ENCODE measurements at regions not wholly inside any gene's neighbourhood (a gene's known extent, or its start where the extent isn't known, plus 50 kb on each side); places are given as distances from the start of the nearest gene placed in this dataset.

DNA sequence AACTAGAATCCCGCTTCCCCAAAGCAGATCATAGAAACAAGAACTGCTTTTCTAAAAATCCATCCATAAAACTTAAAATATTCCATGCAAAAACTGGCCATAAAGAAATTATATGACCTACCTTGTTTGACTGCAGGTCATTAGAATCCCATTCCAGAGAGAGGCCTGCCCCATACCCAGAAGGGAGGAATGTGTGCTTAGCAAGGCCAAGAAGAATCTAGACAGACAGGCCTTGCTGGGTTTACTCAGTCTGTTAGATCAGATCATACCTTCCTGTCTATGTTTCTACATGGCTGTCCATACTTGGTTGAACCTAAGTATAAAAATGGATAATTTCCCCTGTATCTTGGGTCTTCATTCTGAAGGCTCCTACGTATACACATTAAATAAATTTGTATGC, 358.8 kb upstream of the TRPC7 start:
- H3K4me1 ChIP-seq = no peaks in the 10 kb centered on the region
- no peaks in the 10 kb centered on the region for H3K9me3 ChIP-seq
- H3K4me3 ChIP-seq = no peak overlapping the region
- H3K27me3 ChIP-seq = no peaks in the 10 kb centered on the region
- DNase-seq = no peak
- no peak overlapping the region for H3K27ac ChIP-seq
- intact Hi-C loops (cut with DNase I) = no loop called here
- no peaks in the 10 kb centered on the region for H3K36me3 ChIP-seq
- H3K9ac ChIP-seq (ENCODE audit: low read depth in 2 of 2, low read length in 2 of 2) = no peak overlapping the region
- TF ChIP-seq, protein P1, sequence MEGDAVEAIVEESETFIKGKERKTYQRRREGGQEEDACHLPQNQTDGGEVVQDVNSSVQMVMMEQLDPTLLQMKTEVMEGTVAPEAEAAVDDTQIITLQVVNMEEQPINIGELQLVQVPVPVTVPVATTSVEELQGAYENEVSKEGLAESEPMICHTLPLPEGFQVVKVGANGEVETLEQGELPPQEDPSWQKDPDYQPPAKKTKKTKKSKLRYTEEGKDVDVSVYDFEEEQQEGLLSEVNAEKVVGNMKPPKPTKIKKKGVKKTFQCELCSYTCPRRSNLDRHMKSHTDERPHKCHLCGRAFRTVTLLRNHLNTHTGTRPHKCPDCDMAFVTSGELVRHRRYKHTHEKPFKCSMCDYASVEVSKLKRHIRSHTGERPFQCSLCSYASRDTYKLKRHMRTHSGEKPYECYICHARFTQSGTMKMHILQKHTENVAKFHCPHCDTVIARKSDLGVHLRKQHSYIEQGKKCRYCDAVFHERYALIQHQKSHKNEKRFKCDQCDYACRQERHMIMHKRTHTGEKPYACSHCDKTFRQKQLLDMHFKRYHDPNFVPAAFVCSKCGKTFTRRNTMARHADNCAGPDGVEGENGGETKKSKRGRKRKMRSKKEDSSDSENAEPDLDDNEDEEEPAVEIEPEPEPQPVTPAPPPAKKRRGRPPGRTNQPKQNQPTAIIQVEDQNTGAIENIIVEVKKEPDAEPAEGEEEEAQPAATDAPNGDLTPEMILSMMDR (IDR thresholded peaks at IDR 0.05) = no peak

DNA sequence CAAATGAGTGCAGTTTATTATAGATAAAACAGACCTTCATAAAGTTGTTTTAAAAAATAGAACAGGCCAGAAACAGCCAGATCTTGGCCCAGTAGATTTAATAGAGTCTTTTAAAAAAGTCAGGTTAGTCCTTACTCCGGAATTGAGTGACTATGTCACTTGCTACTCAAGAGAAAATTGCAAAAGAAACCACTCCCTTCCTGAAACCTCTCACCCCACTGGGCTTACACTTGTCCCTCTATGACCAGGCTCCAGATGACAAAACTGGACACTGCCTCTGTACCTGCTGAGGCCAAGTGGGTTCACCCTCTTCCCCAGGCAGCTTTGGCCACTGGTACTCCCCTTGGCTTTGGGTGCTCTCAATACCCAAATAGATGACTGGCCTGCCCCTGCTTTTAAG, 357.2 kb upstream of the TRPC7 start:
- TF ChIP-seq, protein P1 (IDR thresholded peaks at IDR 0.05) = no peak
- no peaks in the 10 kb centered on the region for H3K9me3 ChIP-seq
- DNase-seq = no peak
- no peaks in the 10 kb centered on the region for H3K27me3 ChIP-seq
- no peaks in the 10 kb centered on the region for H3K36me3 ChIP-seq
- no peak overlapping the region for H3K9ac ChIP-seq (ENCODE audit: low read depth in 2 of 2, low read length in 2 of 2)
- H3K4me1 ChIP-seq = no peaks in the 10 kb centered on the region
- H3K27ac ChIP-seq = no peak overlapping the region
- intact Hi-C loops (cut with DNase I) = no loop called here
- no peak overlapping the region for H3K4me3 ChIP-seq

GRCh38 chr5:136722086-136722485, 356.7 kb upstream of the TRPC7 start:
- Histone ChIP-seq H3K4me3 (no peak overlapping the region), H3K27ac (no peak overlapping the region), H3K4me1 (no peaks in the 10 kb centered on the region), H3K36me3 (no peaks in the 10 kb centered on the region), H3K9me3 (no peaks in the 10 kb centered on the region), H3K9ac (ENCODE audit: low read depth in 2 of 2, low read length in 2 of 2) (no peak overlapping the region), H3K27me3 (no peaks in the 10 kb centered on the region)
- intact Hi-C loops (cut with DNase I) = no loop called here
- TF ChIP-seq, protein P1 (IDR thresholded peaks at IDR 0.05) = no peak
- no peak for DNase-seq

DNA sequence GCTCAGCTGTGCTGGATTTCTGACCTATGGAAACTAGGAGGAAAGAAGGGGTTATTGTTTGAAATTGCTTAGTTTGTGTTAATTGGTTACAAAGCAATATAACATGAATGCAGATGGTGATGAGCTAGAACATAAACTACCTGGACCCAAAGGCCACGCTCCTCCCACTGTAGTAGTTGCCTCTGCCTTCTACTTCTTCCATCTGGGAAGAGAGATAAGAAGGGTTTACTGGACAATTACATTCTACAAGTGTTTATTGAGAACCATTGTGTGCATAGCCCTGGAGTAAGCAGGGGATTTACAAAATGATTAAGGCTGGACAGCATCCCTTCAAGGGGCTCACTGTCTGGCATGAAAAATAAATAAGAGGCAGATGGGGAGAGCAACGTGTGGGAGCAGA, 355.3 kb upstream of the TRPC7 start:
- H3K9ac ChIP-seq (ENCODE audit: low read depth in 2 of 2, low read length in 2 of 2) = no peak overlapping the region
- TF ChIP-seq, protein P1 (IDR thresholded peaks at IDR 0.05) = no peak
- no peaks in the 10 kb centered on the region for H3K36me3 ChIP-seq
- no peak overlapping the region for H3K4me3 ChIP-seq
- H3K9me3 ChIP-seq = no peaks in the 10 kb centered on the region
- H3K27ac ChIP-seq = no peak overlapping the region
- no peak for DNase-seq
- H3K4me1 ChIP-seq = no peaks in the 10 kb centered on the region
- intact Hi-C loops (cut with DNase I) = no loop called here
- no peaks in the 10 kb centered on the region for H3K27me3 ChIP-seq

- H3K27me3 ChIP-seq = no peaks in the 10 kb centered on the region
- H3K9me3 ChIP-seq = no peaks in the 10 kb centered on the region
- no peak overlapping the region for H3K4me3 ChIP-seq
- no peak overlapping the region for H3K27ac ChIP-seq
- no peak for DNase-seq
- intact Hi-C loops (cut with DNase I) = no loop called here
- H3K36me3 ChIP-seq = no peaks in the 10 kb centered on the region
- TF ChIP-seq, protein P1 (IDR thresholded peaks at IDR 0.05) = no peak
- no peaks in the 10 kb centered on the region for H3K4me1 ChIP-seq
- no peak overlapping the region for H3K9ac ChIP-seq (ENCODE audit: low read depth in 2 of 2, low read length in 2 of 2)
Measured at GRCh38 chr5:136717917-136718316, 352.6 kb upstream of the TRPC7 start.

- no peak for DNase-seq
- Histone ChIP-seq H3K27me3 (no peaks in the 10 kb centered on the region), H3K4me3 (no peak overlapping the region), H3K9ac (ENCODE audit: low read depth in 2 of 2, low read length in 2 of 2) (no peak overlapping the region), H3K9me3 (no peaks in the 10 kb centered on the region), H3K27ac (no peak overlapping the region), H3K36me3 (no peaks in the 10 kb centered on the region), H3K4me1 (no peaks in the 10 kb centered on the region)
- TF ChIP-seq, protein P1 (IDR thresholded peaks at IDR 0.05) = no peak
- intact Hi-C loops (cut with DNase I) = no loop called here
Measured at GRCh38 chr5:136714286-136714685, 348.9 kb upstream of the TRPC7 start.

All from colonic mucosa (tissue), 4 donors.